ENCODE measurements at regions not wholly inside any gene's neighbourhood (a gene's known extent, or its start where the extent isn't known, plus 50 kb on each side); places are given as distances from the start of the nearest gene placed in this dataset.

DNA sequence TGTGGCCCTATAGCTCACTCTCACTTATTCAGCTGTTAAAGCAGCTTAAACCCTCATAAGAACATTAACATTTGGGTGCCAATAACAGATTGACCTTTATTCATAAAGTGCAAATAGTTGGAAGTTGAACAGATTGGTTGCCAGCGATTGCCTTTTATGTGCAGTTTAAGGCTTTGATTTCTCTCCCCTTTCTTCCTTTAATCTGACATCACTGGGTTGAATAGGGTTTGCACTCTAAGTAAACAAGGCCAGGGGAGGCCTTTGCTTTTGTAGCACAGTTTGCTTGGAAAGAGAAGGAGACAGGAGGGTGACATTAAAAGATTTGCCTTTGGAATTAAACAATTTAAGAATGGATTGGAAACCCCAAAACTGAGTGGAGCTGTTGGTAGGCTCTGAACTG is 114.3 kb downstream of the NKX6-1 start:
- no peaks in the 10 kb centered on the region for H3K27me3 ChIP-seq
- WGBS, 2 donors = 79 to 82% methylated on average over 1 of the region's 1 CpG
- intact Hi-C loops (cut with DNase I; ENCODE audit: low total_unique reads) = no loop called here

DNA sequence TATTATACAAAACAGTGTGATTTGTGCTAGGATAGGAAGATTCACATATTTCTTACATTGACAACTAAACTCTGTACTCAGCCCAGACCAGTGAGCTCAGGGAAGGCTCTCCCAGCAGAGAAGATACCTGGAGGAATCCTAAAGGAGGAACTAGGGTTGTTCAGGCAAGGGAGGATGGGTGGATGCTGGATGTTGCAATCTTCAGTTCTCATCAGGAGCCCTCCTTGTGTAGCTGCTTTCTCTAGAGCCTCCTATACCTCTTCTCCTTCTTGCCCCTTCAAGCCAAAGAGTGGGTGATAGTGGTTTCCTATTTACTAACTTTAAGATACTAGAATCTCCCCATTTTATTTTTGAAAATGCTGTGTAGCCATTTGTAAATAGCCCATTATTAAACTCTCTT is 117.3 kb downstream of the NKX6-1 start:
- intact Hi-C loops (cut with DNase I; ENCODE audit: low total_unique reads) = no loop called here
- Histone ChIP-seq H3K27ac (no peak overlapping the region), H3K36me3 (ENCODE audit: low read depth, missing control alignments) (no peaks in the 10 kb centered on the region), H3K4me1 (no peaks in the 10 kb centered on the region), H3K4me3 (no peak overlapping the region), H3K9me3 (no peaks in the 10 kb centered on the region), H3K27me3 (no peaks in the 10 kb centered on the region)
- TF ChIP-seq CTCF (IDR thresholded peaks at IDR 0.05) (no peak), POLR2A (IDR thresholded peaks at IDR 0.05) (no peak)
- DNase-seq = no peak

More for the DNA sequence above, 114.3 kb downstream of the NKX6-1 start:
- H3K27ac ChIP-seq = no peak overlapping the region
- DNase-seq = no peak
- H3K4me3 ChIP-seq = no peak overlapping the region
- H3K9me3 ChIP-seq = no peaks in the 10 kb centered on the region
- H3K36me3 ChIP-seq (ENCODE audit: low read depth, missing control alignments) = no peaks in the 10 kb centered on the region
- TF ChIP-seq CTCF (IDR thresholded peaks at IDR 0.05) (no peak), POLR2A (IDR thresholded peaks at IDR 0.05) (no peak)
- H3K4me1 ChIP-seq = no peaks in the 10 kb centered on the region

DNA sequence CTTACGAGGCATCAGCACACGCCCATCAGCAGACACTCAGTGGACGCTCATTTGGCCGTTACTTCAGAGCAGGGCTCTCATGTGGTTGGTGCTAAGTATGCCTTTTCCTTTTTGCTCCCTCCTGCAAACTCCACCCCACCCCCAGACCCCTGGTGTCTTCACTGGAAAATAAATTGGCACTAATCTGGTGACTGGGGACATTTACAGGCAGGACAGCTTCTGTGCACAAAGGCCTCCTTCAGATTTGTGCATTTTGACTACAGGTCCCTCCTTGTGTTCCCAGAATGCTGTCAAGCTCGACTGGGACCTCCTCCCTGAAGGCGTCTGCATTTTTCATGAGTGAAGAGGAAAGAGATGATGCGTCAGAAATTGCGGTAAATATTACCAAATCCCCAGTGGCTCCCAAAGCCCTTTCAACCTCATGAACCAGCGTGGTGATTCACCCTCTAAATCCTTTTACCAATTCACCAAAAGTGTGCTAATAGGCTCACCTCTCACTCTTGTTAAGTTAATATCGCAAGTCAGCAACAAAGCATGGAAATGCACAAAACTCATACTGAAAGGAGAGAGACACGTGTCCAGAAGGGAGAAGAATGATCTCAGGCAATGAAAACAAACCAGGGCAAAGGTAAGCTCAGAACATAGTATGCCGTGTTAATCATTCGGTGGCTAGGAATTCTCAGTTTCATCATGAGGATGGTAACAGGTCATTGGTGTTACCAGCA is 119.0 kb downstream of the NKX6-1 start:
- no peaks in the 10 kb centered on the region for H3K4me1 ChIP-seq
- TF ChIP-seq POLR2A (IDR thresholded peaks at IDR 0.05) = no peak
- TF ChIP-seq CTCF (IDR thresholded peaks at IDR 0.05) = no peak
- no peaks in the 10 kb centered on the region for H3K36me3 ChIP-seq (ENCODE audit: low read depth, missing control alignments)
- WGBS, 2 donors = 51 to 62% methylated on average over 13 of the region's 13 CpGs
- no peak for DNase-seq
- intact Hi-C loops (cut with DNase I; ENCODE audit: low total_unique reads) = no loop called here
- H3K27ac ChIP-seq = no peak overlapping the region
- no peak overlapping the region for H3K4me3 ChIP-seq
- H3K27me3 ChIP-seq = no peaks in the 10 kb centered on the region
- no peaks in the 10 kb centered on the region for H3K9me3 ChIP-seq

DNA sequence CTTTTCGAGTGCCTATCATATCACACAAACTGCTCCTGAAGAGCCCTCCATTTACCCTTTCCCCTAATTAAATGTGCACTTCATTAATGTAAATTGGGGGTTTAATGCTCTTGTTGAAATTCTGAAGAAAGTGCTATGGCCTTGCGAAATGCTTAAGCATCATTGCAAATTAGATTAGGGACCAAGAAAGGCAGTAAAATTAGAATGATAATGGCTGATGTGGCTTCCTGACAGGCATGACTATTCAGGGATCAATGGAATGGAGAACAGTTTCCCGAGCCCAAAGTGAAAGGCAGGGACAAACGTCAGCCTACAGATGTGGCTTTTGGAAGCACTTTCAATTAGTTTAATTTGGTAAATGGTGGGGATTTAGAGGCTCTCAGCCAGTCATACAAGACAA is 120.1 kb downstream of the NKX6-1 start:
- Histone ChIP-seq H3K9me3 (no peaks in the 10 kb centered on the region), H3K4me1 (no peaks in the 10 kb centered on the region), H3K27me3 (no peaks in the 10 kb centered on the region), H3K4me3 (no peak overlapping the region), H3K36me3 (ENCODE audit: low read depth, missing control alignments) (no peaks in the 10 kb centered on the region), H3K27ac (no peak overlapping the region)
- intact Hi-C loops (cut with DNase I; ENCODE audit: low total_unique reads) = no loop called here
- TF ChIP-seq POLR2A (IDR thresholded peaks at IDR 0.05) = no peak
- TF ChIP-seq CTCF (IDR thresholded peaks at IDR 0.05) = no peak
- no peak for DNase-seq
- WGBS, 2 donors = 40 to 42% methylated on average over 4 of the region's 4 CpGs

- Histone ChIP-seq H3K27ac (no peak overlapping the region), H3K36me3 (ENCODE audit: low read depth, missing control alignments) (no peaks in the 10 kb centered on the region), H3K4me1 (no peaks in the 10 kb centered on the region), H3K4me3 (no peak overlapping the region), H3K9me3 (no peaks in the 10 kb centered on the region), H3K27me3 (no peaks in the 10 kb centered on the region)
- WGBS, 2 donors = 65 to 76% methylated on average over 5 of the region's 5 CpGs
- no peak for DNase-seq
- no peak for TF ChIP-seq POLR2A (IDR thresholded peaks at IDR 0.05)
- TF ChIP-seq CTCF (IDR thresholded peaks at IDR 0.05) = no peak
- intact Hi-C loops (cut with DNase I; ENCODE audit: low total_unique reads) = no loop called here
Observed at GRCh38 chr4:84378356-84378755, 120.7 kb downstream of the NKX6-1 start.

All from testis (tissue), 2 donors.